WTC11 (cell line): ENCODE measurements at regions not wholly inside any gene's neighbourhood (a gene's known extent, or its start where the extent isn't known, plus 50 kb on each side); places are given as distances from the start of the nearest gene placed in this dataset.

Experiments
- ATAC-seq: fragments of 200-7000 bp; cut with Tn5 transposase; 2 replicates; pipeline ENCODE4 v1.10.0; 2021; ENCODE audit warnings: mild to moderate bottlenecking, moderate library complexity
- CTCF ChIA-PET: fragments of 300-600 bp; sonication (Branson Sonifier 250); formaldehyde crosslinking; loops from one replicate; lab custom pipeline; 2021; ENCODE audit warnings: antibody characterized with exemption; lab: Charles Lee
- POLR2A ChIA-PET: fragments of 350-600 bp; sonication (Branson Sonifier 250); formaldehyde crosslinking; loops from one replicate; lab custom pipeline; 2021; ENCODE audit warnings: antibody characterized with exemption; lab: Charles Lee
- DNase-seq: peaks from one replicate; pipeline ENCODE4 v3.0.0; 2021; ENCODE audit warnings: low spot score
- H3K27ac Mint-ChIP-seq: 2 replicates; pipeline ENCODE4 v1.8.0; 2021; ENCODE audit warnings: mixed read lengths
- H3K27me3 Mint-ChIP-seq: 2 replicates; pipeline ENCODE4 v1.8.0; 2021; ENCODE audit warnings: low read depth, mild to moderate bottlenecking, moderate library complexity, mixed read lengths
- H3K36me3 Mint-ChIP-seq: 2 replicates; pipeline ENCODE4 v1.8.0; 2021; ENCODE audit warnings: mixed read lengths
- H3K4me1 Mint-ChIP-seq: 2 replicates; pipeline ENCODE4 v1.8.0; 2022; ENCODE audit warnings: mixed read lengths
- H3K4me3 Mint-ChIP-seq: 2 replicates; pipeline ENCODE4 v1.8.0; 2021; ENCODE audit warnings: mild to moderate bottlenecking, moderate library complexity, mixed read lengths
- H3K9me3 Mint-ChIP-seq: 2 replicates; pipeline ENCODE4 v1.8.0; 2021; ENCODE audit warnings: mixed read lengths
- ARID4B ChIP-seq: sonication (generic); formaldehyde crosslinking; IDR thresholded peaks from 2 replicates; pipeline ENCODE4 v1.8.0; 2023; ENCODE audit warnings: missing genetic modification reagents, mild to moderate bottlenecking, borderline replicate concordance
- ATF6 ChIP-seq: sonication (generic); formaldehyde crosslinking; IDR thresholded peaks from 2 replicates; pipeline ENCODE4 v1.8.1; 2023; ENCODE audit warnings: mild to moderate bottlenecking, missing genetic modification reagents
- CDX4 ChIP-seq: fragments of 250-450 bp; sonication (Bioruptor Pico); IDR thresholded peaks from 2 replicates; pipeline ENCODE4 v1.9.0; 2021; ENCODE audit warnings: moderate library complexity, mild to moderate bottlenecking, inconsistent platforms, borderline replicate concordance
- CREB1 ChIP-seq: sonication (generic); formaldehyde crosslinking; IDR thresholded peaks from 2 replicates; pipeline ENCODE4 v1.8.0; 2023; ENCODE audit warnings: mild to moderate bottlenecking, missing genetic modification reagents
- E2F4 ChIP-seq: sonication (generic); formaldehyde crosslinking; IDR thresholded peaks from 2 replicates; pipeline ENCODE4 v1.8.1; 2022; ENCODE audit warnings: low read depth, mild to moderate bottlenecking, moderate library complexity, missing genetic modification reagents, borderline replicate concordance
- E2F5 ChIP-seq: sonication (generic); formaldehyde crosslinking; IDR thresholded peaks from 2 replicates; pipeline ENCODE4 v1.8.1; 2022; ENCODE audit warnings: mild to moderate bottlenecking, moderate library complexity, missing genetic modification reagents
- ELF4 ChIP-seq: sonication (generic); formaldehyde crosslinking; IDR thresholded peaks from 2 replicates; pipeline ENCODE4 v1.8.1; 2022; ENCODE audit warnings: low read depth, mild to moderate bottlenecking, moderate library complexity, missing genetic modification reagents
- FOXK1 ChIP-seq: sonication (generic); formaldehyde crosslinking; IDR thresholded peaks from 2 replicates; pipeline ENCODE4 v1.8.0; 2022; ENCODE audit warnings: mild to moderate bottlenecking, moderate library complexity, missing genetic modification reagents
- JUN ChIP-seq: sonication (generic); formaldehyde crosslinking; IDR thresholded peaks from 2 replicates; pipeline ENCODE4 v1.8.0; 2023; ENCODE audit warnings: mild to moderate bottlenecking, missing genetic modification reagents
- MXD4 ChIP-seq: fragments of 250-450 bp; sonication (Bioruptor Pico); IDR thresholded peaks from 2 replicates; pipeline ENCODE4 v1.8.0; 2021; ENCODE audit warnings: mild to moderate bottlenecking, moderate library complexity, borderline replicate concordance
- PRDM15 ChIP-seq: sonication (generic); formaldehyde crosslinking; IDR thresholded peaks from 2 replicates; pipeline ENCODE4 v1.8.0; 2022; ENCODE audit warnings: missing genetic modification reagents
- SP1 ChIP-seq: sonication (generic); formaldehyde crosslinking; conservative IDR thresholded peaks from 2 replicates; pipeline ENCODE4 v1.8.1; 2022; ENCODE audit warnings: missing genetic modification reagents
- TP53 ChIP-seq: sonication (generic); formaldehyde crosslinking; IDR thresholded peaks from 2 replicates; pipeline ENCODE4 v1.8.1; 2023; ENCODE audit warnings: mild to moderate bottlenecking, missing genetic modification reagents
- ZBTB21 ChIP-seq: sonication (generic); formaldehyde crosslinking; IDR thresholded peaks from 2 replicates; pipeline ENCODE4 v1.8.1; 2023; ENCODE audit warnings: mild to moderate bottlenecking, missing genetic modification reagents, borderline replicate concordance
- ZNF263 ChIP-seq: sonication (generic); formaldehyde crosslinking; IDR thresholded peaks from 2 replicates; pipeline ENCODE4 v1.8.1; 2022; ENCODE audit warnings: low read depth, mild to moderate bottlenecking, moderate library complexity, missing genetic modification reagents
- ZNF317 ChIP-seq: sonication (generic); formaldehyde crosslinking; IDR thresholded peaks from 2 replicates; pipeline ENCODE4 v1.8.1; 2023; ENCODE audit warnings: low read depth, mild to moderate bottlenecking, moderate library complexity, missing genetic modification reagents, borderline replicate concordance
- ZNF425 ChIP-seq: fragments of 250-450 bp; sonication (Bioruptor Pico); conservative IDR thresholded peaks from 2 replicates; pipeline ENCODE4 v1.9.0; 2021; ENCODE audit warnings: mild to moderate bottlenecking

- ATAC-seq (no peak), DNase-seq (no peak)
- H3K27me3 Mint-ChIP-seq: peaks cover 4% of the 10 kb centered on the region
- CTCF ChIA-PET: no interaction called here
- peaks cover 74% of the 10 kb centered on the region for H3K36me3 Mint-ChIP-seq
- no peak overlapping the region for H3K4me3 Mint-ChIP-seq
- TF ChIP-seq ZNF317: no peak
- no peak for TF ChIP-seq ARID4B (CRISPR knock-in tag)
- no peak for TF ChIP-seq PRDM15 (CRISPR knock-in tag)
- TF ChIP-seq FOXK1 (CRISPR knock-in tag): no peak
- TF ChIP-seq ZBTB21 (CRISPR knock-in tag): no peak
- no peak for TF ChIP-seq E2F5 (CRISPR knock-in tag)
- no peak for TF ChIP-seq SP1 (CRISPR knock-in tag)
- TF ChIP-seq E2F4 (CRISPR knock-in tag): no peak
- TF ChIP-seq MXD4 (CRISPR knock-in tag): no peak
- no peak for TF ChIP-seq CDX4
- TF ChIP-seq ZNF263 (CRISPR knock-in tag): no peak
- TF ChIP-seq ELF4: no peak
- TF ChIP-seq CREB1 (CRISPR knock-in tag): no peak
- TF ChIP-seq JUN (CRISPR knock-in tag): no peak
- no peak for TF ChIP-seq ZNF425 (CRISPR knock-in tag)
- TF ChIP-seq ATF6 (CRISPR knock-in tag): no peak
- no peak for TF ChIP-seq TP53 (CRISPR knock-in tag)
- H3K9me3 Mint-ChIP-seq: peaks cover 92% of the 10 kb centered on the region
- POLR2A ChIA-PET: no interaction called here
- no peak overlapping the region for H3K27ac Mint-ChIP-seq
- H3K4me1 Mint-ChIP-seq: no peaks in the 10 kb centered on the region
These were observed 1649.6 kb downstream of the LRRC4C start for GRCh38 chr11:39809833-39810232.
